ENCODE measurements at regions not wholly inside any gene's neighbourhood (a gene's known extent, or its start where the extent isn't known, plus 50 kb on each side); places are given as distances from the start of the nearest gene placed in this dataset.

DNA sequence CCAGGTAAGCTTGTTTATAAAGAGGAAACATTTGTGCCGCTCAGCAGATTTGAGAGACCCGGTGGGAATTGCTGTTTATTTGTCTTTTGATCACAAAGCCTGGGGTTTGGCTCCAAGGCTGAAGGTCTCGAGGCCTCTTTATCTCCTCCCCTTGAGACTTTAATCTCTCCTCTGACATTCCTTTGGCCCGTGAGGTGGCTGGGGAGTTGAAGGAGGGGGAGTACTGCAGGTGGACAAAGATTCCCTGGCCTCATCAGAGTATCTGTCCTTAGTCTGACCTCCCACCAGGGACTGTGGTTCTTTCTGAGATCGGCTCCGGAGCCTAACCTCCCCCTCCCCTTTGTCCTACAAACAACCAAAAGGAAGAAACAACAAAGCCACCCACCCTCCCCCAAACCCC, 216.5 kb downstream of the MID1IP1 start:
- Histone ChIP-seq H3K27ac (ENCODE audit: low read depth, low read length) (no peak overlapping the region), H3K9ac (ENCODE audit: low read depth in 1 of 3, low read length in 3 of 3) (no peak overlapping the region), H3K36me3 (ENCODE audit: control insufficient read depth in 3 of 3, insufficient read depth in 3 of 3, low read length in 3 of 3) (no peaks in the 10 kb centered on the region), H3K9me3 (ENCODE audit: control insufficient read depth in 3 of 3, low read length in 3 of 3) (no peaks in the 10 kb centered on the region), H3K4me1 (ENCODE audit: control insufficient read depth in 3 of 3, insufficient read depth in 3 of 3, low read length in 3 of 3) (peaks cover 0 to under 1% (median 0%) of the 10 kb centered on the region in 3 donors), H3K27me3 (ENCODE audit: control insufficient read depth in 3 of 3, insufficient read depth in 3 of 3, low read length in 3 of 3) (no peaks in the 10 kb centered on the region), H3K4me3 (ENCODE audit: low read length in 3 of 3) (no peak overlapping the region)

DNA sequence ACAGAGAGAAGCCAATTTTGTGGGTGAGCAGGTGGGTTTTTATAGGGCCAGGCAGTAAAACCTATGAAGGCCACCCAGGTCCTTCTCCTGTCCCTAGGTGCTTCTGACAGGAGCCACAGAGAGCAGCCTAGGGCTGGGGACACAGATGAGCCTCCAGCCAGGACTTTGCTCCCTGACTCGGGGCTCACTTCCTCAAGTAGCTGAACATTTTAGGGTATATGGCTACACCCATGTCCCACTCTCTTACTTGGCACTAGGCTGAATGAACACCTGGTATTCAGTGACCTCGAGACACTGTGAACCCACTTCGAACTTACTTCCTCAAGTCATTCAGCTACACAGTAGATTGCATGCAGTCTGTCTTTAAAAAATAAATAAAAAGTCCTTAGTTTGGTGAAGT, 217.3 kb downstream of the MID1IP1 start:
- H3K4me3 ChIP-seq (ENCODE audit: low read length in 3 of 3), result no peak overlapping the region
- H3K4me1 ChIP-seq (ENCODE audit: control insufficient read depth in 3 of 3, insufficient read depth in 3 of 3, low read length in 3 of 3), result no peaks in the 10 kb centered on the region
- no peak overlapping the region for H3K27ac ChIP-seq (ENCODE audit: low read depth, low read length)
- H3K27me3 ChIP-seq (ENCODE audit: control insufficient read depth in 3 of 3, insufficient read depth in 3 of 3, low read length in 3 of 3), result no peaks in the 10 kb centered on the region
- H3K36me3 ChIP-seq (ENCODE audit: control insufficient read depth in 3 of 3, insufficient read depth in 3 of 3, low read length in 3 of 3), result no peaks in the 10 kb centered on the region
- H3K9me3 ChIP-seq (ENCODE audit: control insufficient read depth in 3 of 3, low read length in 3 of 3), result no peaks in the 10 kb centered on the region
- H3K9ac ChIP-seq (ENCODE audit: low read depth in 1 of 3, low read length in 3 of 3), result no peak overlapping the region

DNA sequence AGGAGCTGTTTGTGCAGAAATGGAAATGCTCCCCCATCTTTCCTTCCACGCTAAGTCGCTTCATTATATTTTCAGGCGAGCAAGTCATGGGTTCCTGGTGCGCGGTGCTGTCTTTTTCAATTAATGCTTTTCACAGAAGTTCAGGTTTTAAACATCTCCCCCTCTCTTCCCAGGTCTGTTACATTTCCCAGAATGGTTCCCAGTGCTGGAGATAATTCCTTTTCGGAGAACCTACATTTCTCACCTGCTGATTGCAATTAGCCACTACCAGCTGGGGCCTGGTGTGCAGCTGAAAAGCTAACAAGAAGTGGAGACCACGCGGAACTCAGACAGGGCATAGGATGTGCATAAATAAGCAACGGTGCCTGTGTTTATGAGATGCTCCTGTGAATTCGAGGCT, 217.8 kb downstream of the MID1IP1 start:
- Histone ChIP-seq H3K9me3 (ENCODE audit: control insufficient read depth in 3 of 3, low read length in 3 of 3) (no peaks in the 10 kb centered on the region), H3K27me3 (ENCODE audit: control insufficient read depth in 3 of 3, insufficient read depth in 3 of 3, low read length in 3 of 3) (no peaks in the 10 kb centered on the region), H3K9ac (ENCODE audit: low read depth in 1 of 3, low read length in 3 of 3) (no peak overlapping the region), H3K4me3 (ENCODE audit: low read length in 3 of 3) (no peak overlapping the region), H3K4me1 (ENCODE audit: control insufficient read depth in 3 of 3, insufficient read depth in 3 of 3, low read length in 3 of 3) (no peaks in the 10 kb centered on the region), H3K36me3 (ENCODE audit: control insufficient read depth in 3 of 3, insufficient read depth in 3 of 3, low read length in 3 of 3) (no peaks in the 10 kb centered on the region), H3K27ac (ENCODE audit: low read depth, low read length) (no peak overlapping the region)

DNA sequence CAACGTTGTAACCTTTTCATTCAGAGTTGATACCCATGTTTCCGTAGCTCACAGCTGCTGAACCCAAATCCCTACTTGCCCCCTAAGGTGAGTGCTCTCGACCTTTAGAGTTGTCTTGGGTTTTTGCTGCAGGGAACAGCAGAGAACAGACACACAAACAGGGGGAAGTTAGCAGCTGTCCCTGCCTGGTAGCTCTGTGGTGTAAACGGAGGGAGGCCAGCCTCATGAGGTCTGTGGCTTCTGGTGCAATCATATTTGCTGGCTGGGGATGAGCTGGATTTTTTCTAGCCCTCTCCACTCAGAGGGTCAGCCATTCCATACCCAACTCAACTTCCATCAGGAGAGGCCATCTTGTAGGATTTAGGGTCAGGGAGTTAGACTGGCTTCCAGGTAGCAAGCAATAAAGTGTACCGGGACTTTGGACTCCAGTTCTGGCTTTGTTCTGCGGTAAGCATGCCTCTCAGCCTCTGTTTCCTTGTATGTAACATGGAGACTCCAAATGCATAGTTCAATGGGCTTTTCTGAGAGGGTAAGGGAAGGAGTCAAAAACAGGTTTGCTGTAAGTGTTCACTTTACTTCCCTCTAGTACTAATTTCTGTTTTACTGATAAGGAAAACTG, 218.9 kb downstream of the MID1IP1 start:
- no peaks in the 10 kb centered on the region for H3K27me3 ChIP-seq (ENCODE audit: control insufficient read depth in 3 of 3, insufficient read depth in 3 of 3, low read length in 3 of 3)
- no peak overlapping the region for H3K4me3 ChIP-seq (ENCODE audit: low read length in 3 of 3)
- no peaks in the 10 kb centered on the region for H3K36me3 ChIP-seq (ENCODE audit: control insufficient read depth in 3 of 3, insufficient read depth in 3 of 3, low read length in 3 of 3)
- no peaks in the 10 kb centered on the region for H3K9me3 ChIP-seq (ENCODE audit: control insufficient read depth in 3 of 3, low read length in 3 of 3)
- H3K27ac ChIP-seq (ENCODE audit: low read depth, low read length), result no peak overlapping the region
- no peak overlapping the region for H3K9ac ChIP-seq (ENCODE audit: low read depth in 1 of 3, low read length in 3 of 3)
- no peaks in the 10 kb centered on the region for H3K4me1 ChIP-seq (ENCODE audit: control insufficient read depth in 3 of 3, insufficient read depth in 3 of 3, low read length in 3 of 3)

DNA sequence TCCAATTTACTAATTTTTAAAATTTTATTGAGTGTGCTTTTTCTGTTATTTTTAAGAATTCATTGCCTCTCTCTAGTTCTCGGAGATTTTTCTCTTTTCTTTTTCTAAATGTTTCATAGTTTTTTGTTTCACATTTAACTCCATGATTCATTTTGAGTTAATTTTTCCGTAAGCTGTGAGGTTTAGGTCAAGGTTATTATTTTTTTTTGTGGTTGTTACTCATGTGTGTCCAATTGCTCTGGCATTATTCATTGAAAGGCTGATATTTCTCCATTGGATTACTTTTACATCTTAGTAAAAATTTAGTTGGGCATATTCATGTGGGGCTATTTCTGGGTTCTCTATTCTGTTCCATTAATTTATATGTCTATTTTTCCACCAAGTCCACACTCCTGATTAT, 220.8 kb downstream of the MID1IP1 start:
- Histone ChIP-seq H3K36me3 (ENCODE audit: control insufficient read depth in 3 of 3, insufficient read depth in 3 of 3, low read length in 3 of 3) (no peaks in the 10 kb centered on the region), H3K9ac (ENCODE audit: low read depth in 1 of 3, low read length in 3 of 3) (no peak overlapping the region), H3K9me3 (ENCODE audit: control insufficient read depth in 3 of 3, low read length in 3 of 3) (no peaks in the 10 kb centered on the region), H3K27ac (ENCODE audit: low read depth, low read length) (no peak overlapping the region), H3K27me3 (ENCODE audit: control insufficient read depth in 3 of 3, insufficient read depth in 3 of 3, low read length in 3 of 3) (no peaks in the 10 kb centered on the region), H3K4me3 (ENCODE audit: low read length in 3 of 3) (no peak overlapping the region), H3K4me1 (ENCODE audit: control insufficient read depth in 3 of 3, insufficient read depth in 3 of 3, low read length in 3 of 3) (no peaks in the 10 kb centered on the region)

DNA sequence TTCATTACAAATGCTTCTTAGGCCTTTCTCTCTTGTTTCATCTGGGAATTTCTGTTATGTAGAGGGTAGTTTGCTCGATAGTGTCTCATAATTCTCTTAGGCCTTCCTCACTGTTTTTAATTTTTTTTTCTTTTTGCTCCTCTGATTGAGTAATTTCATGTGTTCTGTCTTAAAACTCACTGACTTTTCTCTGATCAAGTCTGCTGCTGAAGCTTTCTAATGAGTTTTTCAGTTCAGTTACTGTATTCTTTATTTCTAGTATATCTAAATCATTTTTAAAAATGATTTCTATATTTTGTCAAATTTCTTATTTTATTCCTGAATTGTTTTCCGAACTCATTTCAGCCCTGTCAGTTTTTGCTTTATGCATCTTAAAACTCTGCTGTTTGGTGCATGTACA, 228.0 kb downstream of the MID1IP1 start:
- no peaks in the 10 kb centered on the region for H3K27me3 ChIP-seq (ENCODE audit: control insufficient read depth in 3 of 3, insufficient read depth in 3 of 3, low read length in 3 of 3)
- H3K27ac ChIP-seq (ENCODE audit: low read depth, low read length), result no peak overlapping the region
- H3K4me3 ChIP-seq (ENCODE audit: low read length in 3 of 3), result no peak overlapping the region
- no peak overlapping the region for H3K9ac ChIP-seq (ENCODE audit: low read depth in 1 of 3, low read length in 3 of 3)
- H3K9me3 ChIP-seq (ENCODE audit: control insufficient read depth in 3 of 3, low read length in 3 of 3), result peaks cover 0 to 12% (median 0%) of the 10 kb centered on the region in 3 donors
- H3K4me1 ChIP-seq (ENCODE audit: control insufficient read depth in 3 of 3, insufficient read depth in 3 of 3, low read length in 3 of 3), result no peaks in the 10 kb centered on the region
- H3K36me3 ChIP-seq (ENCODE audit: control insufficient read depth in 3 of 3, insufficient read depth in 3 of 3, low read length in 3 of 3), result no peaks in the 10 kb centered on the region

DNA sequence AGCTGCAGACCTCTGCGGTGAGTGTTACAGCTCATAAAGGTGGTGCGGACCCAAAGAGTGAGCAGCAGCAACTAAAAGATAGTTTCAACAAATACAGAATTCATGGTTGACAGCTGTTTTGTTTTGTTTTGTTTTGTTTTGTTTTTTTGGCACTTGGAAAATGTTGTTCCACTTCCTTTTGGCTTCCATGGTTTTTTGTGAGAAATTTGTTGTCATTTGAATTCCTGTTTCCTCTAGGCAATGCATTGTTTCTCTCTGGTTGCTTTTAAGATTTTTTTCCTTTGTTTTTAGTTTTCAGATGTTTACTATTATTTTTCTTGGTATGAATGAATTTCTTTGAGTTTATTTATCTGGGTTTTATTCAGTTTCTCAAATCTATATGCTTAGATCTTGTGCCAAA, 229.4 kb downstream of the MID1IP1 start:
- Histone ChIP-seq H3K4me3 (ENCODE audit: low read length in 3 of 3) (no peak overlapping the region), H3K9me3 (ENCODE audit: control insufficient read depth in 3 of 3, low read length in 3 of 3) (peaks cover 0 to 12% (median 0%) of the 10 kb centered on the region in 3 donors), H3K9ac (ENCODE audit: low read depth in 1 of 3, low read length in 3 of 3) (no peak overlapping the region), H3K27me3 (ENCODE audit: control insufficient read depth in 3 of 3, insufficient read depth in 3 of 3, low read length in 3 of 3) (no peaks in the 10 kb centered on the region), H3K4me1 (ENCODE audit: control insufficient read depth in 3 of 3, insufficient read depth in 3 of 3, low read length in 3 of 3) (no peaks in the 10 kb centered on the region), H3K36me3 (ENCODE audit: control insufficient read depth in 3 of 3, insufficient read depth in 3 of 3, low read length in 3 of 3) (no peaks in the 10 kb centered on the region), H3K27ac (ENCODE audit: low read depth, low read length) (no peak overlapping the region)

DNA sequence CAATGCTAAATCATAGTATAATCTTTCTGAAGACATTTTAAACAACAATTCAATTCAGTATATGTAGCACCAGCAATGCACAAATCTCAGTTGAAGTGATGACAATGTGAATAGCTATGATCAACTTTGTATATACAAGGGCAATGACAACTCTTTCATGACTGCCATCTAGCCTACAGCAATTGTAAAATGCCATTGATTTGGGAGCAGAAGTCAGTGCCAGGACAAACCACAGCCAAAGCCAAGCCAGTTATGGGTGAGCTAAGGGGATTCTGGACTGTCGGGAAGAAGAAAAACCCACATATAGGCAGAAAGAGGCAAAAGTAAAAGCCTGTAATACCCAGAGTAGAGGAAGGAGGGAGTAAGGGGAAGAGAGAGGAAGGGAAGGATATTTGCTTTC, 238.6 kb downstream of the MID1IP1 start:
- Histone ChIP-seq H3K9me3 (ENCODE audit: control insufficient read depth in 3 of 3, low read length in 3 of 3) (no peaks in the 10 kb centered on the region), H3K4me1 (ENCODE audit: control insufficient read depth in 3 of 3, insufficient read depth in 3 of 3, low read length in 3 of 3) (no peaks in the 10 kb centered on the region), H3K9ac (ENCODE audit: low read depth in 1 of 3, low read length in 3 of 3) (no peak overlapping the region), H3K36me3 (ENCODE audit: control insufficient read depth in 3 of 3, insufficient read depth in 3 of 3, low read length in 3 of 3) (no peaks in the 10 kb centered on the region), H3K27me3 (ENCODE audit: control insufficient read depth in 3 of 3, insufficient read depth in 3 of 3, low read length in 3 of 3) (no peaks in the 10 kb centered on the region), H3K4me3 (ENCODE audit: low read length in 3 of 3) (no peak overlapping the region), H3K27ac (ENCODE audit: low read depth, low read length) (no peak overlapping the region)

DNA sequence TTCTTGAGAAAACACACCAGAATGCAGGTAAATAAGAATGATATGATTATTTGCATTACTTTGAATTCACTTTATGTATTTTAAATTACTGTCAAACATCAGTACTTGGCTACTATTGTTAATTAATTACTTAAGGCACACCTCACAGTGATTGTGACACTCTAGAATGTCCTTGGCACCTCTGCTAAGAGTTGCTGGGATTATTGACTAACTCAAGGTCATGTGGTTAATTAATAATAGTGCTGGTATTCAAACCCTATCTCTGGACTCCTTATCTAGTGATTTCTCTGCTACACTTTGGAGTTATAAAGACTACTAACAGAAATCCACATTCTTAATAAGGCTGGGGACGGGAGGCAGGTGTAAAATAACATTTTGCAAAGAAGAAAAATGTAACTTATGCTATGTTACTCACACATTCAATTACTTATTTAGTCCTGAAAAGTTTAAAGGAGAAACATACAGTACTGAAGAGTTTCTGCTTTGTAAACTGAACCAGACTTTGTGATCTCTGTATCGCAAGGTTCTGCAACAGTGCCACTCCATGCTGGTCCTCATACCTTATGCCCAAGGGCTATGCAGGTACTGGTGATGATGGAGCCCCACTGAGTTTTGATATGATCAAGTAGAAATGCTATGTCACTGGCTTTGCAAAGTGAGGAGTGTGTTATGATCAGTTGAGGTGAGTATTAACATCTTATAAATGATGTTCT, 242.7 kb downstream of the MID1IP1 start:
- H3K4me3 ChIP-seq (ENCODE audit: low read length in 3 of 3), result no peak overlapping the region

DNA sequence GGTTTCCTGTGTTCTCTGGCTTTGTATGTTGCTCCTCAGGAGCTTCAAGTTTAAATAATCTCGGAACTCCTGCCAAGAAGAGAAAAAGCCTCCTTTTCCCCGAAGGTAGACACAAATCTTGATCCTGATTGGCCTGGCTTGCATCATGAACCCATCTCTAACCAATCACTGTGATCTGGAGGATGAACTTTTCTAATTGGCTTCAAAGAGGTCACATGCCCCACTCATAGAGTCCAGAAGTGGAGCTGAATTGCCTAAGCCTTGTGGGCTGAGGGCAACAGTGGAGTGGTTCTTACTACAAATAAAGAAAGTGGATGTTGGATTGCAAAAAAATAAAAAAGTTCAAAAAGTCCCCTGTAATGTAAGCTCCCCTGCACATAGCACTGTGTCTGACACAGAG, 245.9 kb downstream of the MID1IP1 start:
- Histone ChIP-seq H3K4me3 (ENCODE audit: low read length in 3 of 3) (no peak overlapping the region), H3K27me3 (ENCODE audit: control insufficient read depth in 3 of 3, insufficient read depth in 3 of 3, low read length in 3 of 3) (no peaks in the 10 kb centered on the region), H3K9ac (ENCODE audit: low read depth in 1 of 3, low read length in 3 of 3) (no peak overlapping the region), H3K36me3 (ENCODE audit: control insufficient read depth in 3 of 3, insufficient read depth in 3 of 3, low read length in 3 of 3) (no peaks in the 10 kb centered on the region), H3K4me1 (ENCODE audit: control insufficient read depth in 3 of 3, insufficient read depth in 3 of 3, low read length in 3 of 3) (no peaks in the 10 kb centered on the region), H3K9me3 (ENCODE audit: control insufficient read depth in 3 of 3, low read length in 3 of 3) (no peaks in the 10 kb centered on the region), H3K27ac (ENCODE audit: low read depth, low read length) (no peak overlapping the region)

More for the DNA sequence above, 242.7 kb downstream of the MID1IP1 start:
- no peaks in the 10 kb centered on the region for H3K36me3 ChIP-seq (ENCODE audit: control insufficient read depth in 3 of 3, insufficient read depth in 3 of 3, low read length in 3 of 3)
- H3K9me3 ChIP-seq (ENCODE audit: control insufficient read depth in 3 of 3, low read length in 3 of 3), result no peaks in the 10 kb centered on the region
- no peaks in the 10 kb centered on the region for H3K4me1 ChIP-seq (ENCODE audit: control insufficient read depth in 3 of 3, insufficient read depth in 3 of 3, low read length in 3 of 3)
- no peaks in the 10 kb centered on the region for H3K27me3 ChIP-seq (ENCODE audit: control insufficient read depth in 3 of 3, insufficient read depth in 3 of 3, low read length in 3 of 3)
- no peak overlapping the region for H3K27ac ChIP-seq (ENCODE audit: low read depth, low read length)
- H3K9ac ChIP-seq (ENCODE audit: low read depth in 1 of 3, low read length in 3 of 3), result no peak overlapping the region

Measured in skeletal muscle tissue (tissue), 3 donors.